ENCODE measurements at regions not wholly inside any gene's neighbourhood (a gene's known extent, or its start where the extent isn't known, plus 50 kb on each side); places are given as distances from the start of the nearest gene placed in this dataset.
"Not testable (repeated sequence)": the region's sequence is repeated elsewhere in the genome, so short reads cannot be mapped to it uniquely, and the experiment has no call there.

DNA sequence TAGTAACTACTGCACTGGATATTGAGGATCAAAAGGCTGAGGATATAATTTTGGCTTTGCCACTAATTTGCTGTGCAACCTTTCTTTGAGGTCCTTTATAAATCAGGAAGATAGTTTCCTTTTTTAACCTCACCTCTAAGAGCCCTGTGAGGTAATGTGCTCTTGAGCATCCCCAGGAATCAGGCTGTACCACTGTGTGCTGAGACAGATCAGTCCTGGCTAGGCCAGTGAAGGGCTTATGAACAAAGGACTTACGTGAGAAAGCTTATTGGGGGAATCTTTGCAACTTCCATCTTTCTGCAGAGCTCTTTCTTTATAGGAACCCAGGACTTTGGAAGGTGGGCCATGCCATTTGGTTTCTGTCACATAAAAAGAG, 188.9 kb downstream of the SIPA1L2 start:
- no peak for DNase-seq

DNA sequence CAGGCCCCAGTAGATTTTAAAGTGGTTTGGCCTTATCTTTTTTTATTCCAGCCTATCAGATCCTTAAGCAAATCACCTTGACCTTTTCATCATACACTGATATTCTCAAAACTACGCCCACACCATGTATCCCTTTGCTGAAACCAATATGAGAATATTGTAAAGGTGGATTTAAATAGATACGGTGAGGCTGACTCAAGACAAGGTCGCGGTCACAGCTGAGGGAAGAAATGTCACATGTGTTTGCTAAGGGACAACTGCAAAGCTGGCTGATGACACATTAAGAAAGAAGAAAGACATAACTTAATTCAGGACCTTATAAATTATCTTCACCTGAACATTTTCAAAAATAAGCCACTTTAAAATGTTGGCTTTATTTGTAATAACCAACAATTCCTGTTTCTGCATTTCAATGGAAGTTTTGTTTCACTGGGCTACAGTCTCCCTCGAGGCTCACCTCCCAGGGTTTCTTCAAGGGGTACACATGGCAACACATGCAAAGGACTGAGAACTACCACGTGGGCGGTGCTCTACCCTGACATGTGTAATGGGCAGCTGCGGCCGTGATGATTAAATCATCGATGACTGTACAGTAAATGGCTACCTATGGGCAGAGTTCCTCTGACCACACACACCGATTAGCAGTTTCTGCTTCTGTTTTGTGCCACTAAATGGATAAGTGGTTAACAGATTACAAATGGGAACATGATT, 189.5 kb downstream of the SIPA1L2 start:
- DNase-seq = no peak

DNA sequence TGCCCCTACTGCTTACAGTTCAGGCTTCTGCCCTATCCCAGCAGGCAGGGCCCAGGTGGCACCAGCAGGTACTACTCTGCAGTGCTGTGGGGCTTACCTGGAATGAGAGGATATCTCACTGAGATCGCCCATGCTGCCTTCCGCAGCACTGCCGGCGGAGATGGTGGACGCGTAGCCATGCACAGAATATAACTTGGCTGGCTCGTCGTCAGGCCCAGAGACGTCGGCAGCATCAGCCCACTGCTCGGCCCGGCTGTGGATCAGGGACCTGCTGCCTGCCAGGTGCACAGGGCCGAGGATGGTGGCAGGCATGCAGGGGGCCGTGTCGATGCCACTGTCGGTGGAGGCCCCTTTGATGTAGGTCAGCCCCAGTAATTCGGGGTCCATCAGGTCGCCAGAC, 190.9 kb downstream of the SIPA1L2 start:
- DNase-seq = no peak

DNA sequence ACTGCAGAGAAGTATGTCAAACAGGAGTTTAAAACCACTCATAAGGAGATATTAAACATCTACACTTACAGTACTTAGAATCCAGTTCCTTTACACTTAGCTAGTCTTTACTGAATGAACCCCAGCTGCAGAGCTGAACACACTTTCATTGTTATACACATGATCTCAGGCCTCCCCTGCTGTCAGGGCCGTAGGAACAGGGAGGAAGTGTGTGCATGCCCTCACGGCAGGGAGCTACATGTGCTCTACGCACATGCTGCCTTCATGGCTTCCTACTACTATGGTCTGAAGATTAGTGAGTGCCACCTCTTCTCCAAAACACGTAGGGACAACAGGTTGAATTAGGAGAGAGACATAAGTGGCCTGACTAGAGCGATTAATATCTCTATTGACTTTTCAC, 191.5 kb downstream of the SIPA1L2 start:
- no peak for DNase-seq

GRCh38 chr1:232437510-232437909, 192.4 kb downstream of the SIPA1L2 start:
- no peak for DNase-seq

- DNase-seq = no peak
Measured at GRCh38 chr1:232435729-232436128, 194.2 kb downstream of the SIPA1L2 start.

- no peak for DNase-seq
Measured at GRCh38 chr1:232432313-232432712, 197.6 kb downstream of the SIPA1L2 start.

DNA sequence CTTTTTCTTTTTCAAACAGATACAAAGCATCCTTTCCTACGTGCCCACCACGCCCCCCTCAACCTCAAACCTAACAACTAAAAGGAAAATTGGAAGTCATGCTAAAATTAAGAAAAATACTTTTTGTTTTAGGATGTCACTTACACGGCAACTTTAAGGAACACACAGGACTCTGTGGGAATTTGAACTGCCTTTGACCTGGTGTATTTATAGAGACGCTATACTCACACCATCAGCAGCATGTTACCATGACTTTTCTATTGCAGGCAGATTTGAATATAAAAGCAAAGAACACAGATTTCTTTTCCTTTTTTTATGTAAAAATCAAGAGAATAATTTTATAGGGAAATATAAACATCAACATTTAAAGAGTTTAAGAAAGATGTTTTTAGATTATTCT, 198.2 kb downstream of the SIPA1L2 start:
- no peak for DNase-seq

- DNase-seq = no peak
Measured at GRCh38 chr1:232431326-232431725, 198.6 kb downstream of the SIPA1L2 start.

- no peak for DNase-seq
Measured at GRCh38 chr1:232430467-232430866, 199.5 kb downstream of the SIPA1L2 start.

DNA sequence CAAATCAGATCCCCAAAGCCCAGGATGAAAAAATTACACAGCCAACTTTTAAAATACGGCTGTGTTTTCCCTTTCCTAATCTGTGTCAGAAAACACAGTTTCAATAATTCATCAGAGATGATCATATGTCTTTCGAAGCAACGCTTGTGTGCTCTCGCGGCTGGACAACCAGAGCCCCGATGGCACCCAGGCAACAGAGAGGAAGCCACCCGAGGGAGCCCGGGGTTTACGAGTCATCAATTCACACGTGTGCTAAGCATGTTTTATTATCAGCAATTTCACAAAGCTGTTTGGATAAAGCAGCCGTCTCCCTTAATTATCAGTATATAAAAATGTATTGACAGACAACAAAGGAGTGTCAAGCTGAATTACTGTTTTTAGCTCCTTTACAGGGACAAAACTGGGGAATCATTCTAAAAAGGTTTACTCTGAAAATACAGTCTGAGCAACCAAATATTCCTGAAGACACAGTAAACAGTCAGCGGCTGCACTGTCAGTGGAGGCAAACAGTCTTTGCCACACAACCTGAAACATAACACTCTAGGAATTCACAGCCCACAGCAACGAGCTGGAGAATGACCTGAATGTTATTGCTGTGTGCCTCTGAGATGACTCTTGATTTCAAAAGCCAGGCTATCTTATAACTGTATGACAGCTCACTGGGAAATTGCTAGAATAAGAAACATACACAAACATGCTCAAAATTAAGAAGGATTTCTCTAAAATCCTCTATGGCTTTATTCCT, 201.0 kb downstream of the SIPA1L2 start:
- DNase-seq = no peak

GRCh38 chr1:232428036-232428645, 201.8 kb downstream of the SIPA1L2 start:
- DNase-seq = no peak

DNA sequence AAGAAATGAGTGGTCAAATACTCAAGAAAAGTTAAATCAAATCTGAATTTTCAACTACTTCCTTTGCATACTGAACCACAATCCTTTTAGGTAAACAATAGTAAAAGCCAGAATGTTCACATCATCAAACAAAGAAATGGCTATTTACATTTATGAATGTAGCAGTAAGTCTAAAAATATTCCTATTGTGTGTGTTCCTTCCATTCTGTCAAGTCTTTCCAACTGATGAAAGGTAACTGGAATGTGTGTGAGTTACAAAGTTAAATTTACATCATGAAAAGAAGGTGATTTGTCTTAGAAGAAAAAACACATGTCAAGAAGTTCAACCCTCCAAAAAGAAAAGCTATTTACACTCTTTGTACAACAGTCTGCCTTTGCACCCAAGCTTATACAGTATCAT, 203.1 kb downstream of the SIPA1L2 start:
- no peak for DNase-seq

- no peak for DNase-seq
Measured at GRCh38 chr1:232425421-232425820, 204.5 kb downstream of the SIPA1L2 start.

DNA sequence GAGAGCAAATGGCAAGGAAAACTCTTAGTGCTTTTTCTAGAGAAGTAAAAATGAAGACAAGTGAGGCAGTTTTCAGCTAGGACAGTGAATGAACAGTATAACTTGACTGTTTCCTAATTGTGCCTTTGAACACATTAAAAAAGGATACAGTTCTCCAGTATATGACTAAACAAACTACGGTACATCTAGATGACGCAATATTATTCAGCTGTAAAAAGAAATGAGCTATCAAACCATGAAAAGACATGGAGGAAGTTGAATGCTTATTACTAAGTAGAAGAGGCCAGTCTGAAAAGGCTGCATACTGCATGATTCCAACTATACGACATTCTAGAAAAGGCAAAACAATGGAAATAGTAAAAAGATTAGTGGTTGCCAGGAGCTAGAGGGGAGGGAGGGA, 206.3 kb downstream of the SIPA1L2 start:
- DNase-seq = no peak

GRCh38 chr1:232422898-232423297, 207.0 kb downstream of the SIPA1L2 start:
- no peak for DNase-seq

GRCh38 chr1:232422098-232422497, 207.8 kb downstream of the SIPA1L2 start:
- DNase-seq = no peak

GRCh38 chr1:232421143-232421796, 208.7 kb downstream of the SIPA1L2 start:
- peak; percentile 57 for DNase-seq

DNA sequence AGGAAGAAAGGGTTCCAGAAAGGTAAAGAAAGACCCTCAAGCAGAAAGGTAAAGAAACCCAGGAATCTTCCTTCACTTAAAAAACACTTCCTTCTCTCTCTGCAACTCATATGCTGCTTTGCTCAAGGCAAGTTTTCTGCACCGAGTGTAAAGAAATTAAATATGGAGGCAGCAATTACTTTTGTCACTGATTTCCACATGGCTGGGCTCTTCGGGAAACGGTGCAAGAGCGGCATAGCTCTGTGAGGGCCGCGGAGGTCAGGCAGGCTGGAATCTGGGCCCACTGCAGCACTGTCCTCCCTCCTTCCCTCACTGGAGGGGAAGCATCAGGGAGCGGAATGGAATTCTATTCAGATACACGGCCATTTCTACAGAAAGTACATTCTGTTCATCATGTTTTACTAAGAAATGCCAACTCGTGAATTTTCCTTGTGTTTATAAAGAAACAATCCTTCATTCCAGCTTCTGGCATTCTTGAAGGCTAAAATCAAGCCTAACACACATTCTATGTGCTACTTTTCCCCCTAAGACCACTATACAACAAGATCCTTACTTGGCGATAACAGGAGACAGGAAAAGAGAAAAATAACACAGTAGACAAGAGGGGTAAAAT, 212.2 kb downstream of the SIPA1L2 start:
- no peak for DNase-seq

- DNase-seq = no peak
Measured at GRCh38 chr1:232416026-232416568, 213.8 kb downstream of the SIPA1L2 start.

GRCh38 chr1:232415481-232415880, 214.5 kb downstream of the SIPA1L2 start:
- DNase-seq = not testable (repeated sequence)

GRCh38 chr1:232414100-232414499, 215.8 kb downstream of the SIPA1L2 start:
- DNase-seq = no peak

DNA sequence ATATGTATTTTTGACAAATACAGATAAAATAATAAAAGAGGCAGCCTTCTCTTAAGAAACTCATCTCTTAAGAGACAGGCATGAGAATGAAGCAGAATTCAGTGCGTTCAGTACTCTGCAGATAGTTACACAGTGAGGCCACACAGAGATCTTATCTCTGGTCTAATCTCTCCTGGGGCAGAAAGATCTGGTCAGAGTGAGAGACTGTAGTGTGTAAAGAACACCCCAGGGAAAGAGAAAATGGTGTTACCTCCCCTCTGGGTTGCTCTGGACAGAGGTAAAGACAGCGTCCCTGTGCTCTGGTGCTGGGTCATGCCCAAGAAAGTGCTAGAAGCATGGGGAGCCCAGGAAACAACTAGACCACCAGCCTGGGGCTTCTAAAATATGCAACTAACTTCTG, 216.3 kb downstream of the SIPA1L2 start:
- no peak for DNase-seq
